IMR-90 (cell line): ENCODE measurements at regions not wholly inside any gene's neighbourhood (a gene's known extent, or its start where the extent isn't known, plus 50 kb on each side); places are given as distances from the start of the nearest gene placed in this dataset.

Experiments used
- ATAC-seq: fragments of 200-7000 bp; cut with Tn5 transposase; 2 replicates; pipeline ENCODE4 v1.9.1; 2020; ENCODE audit warnings: low read depth, mild to moderate bottlenecking, moderate library complexity
- BruUV-seq: library from RNA; stranded (reverse); fragments of 400-500 nt; replicated peaks from 2 replicates; lab custom pipeline; 2021; lab: Mats Ljungman, UMichigan
- CTCF ChIA-PET: fragments of 300-600 bp; formaldehyde crosslinking; extraction: SDS; loops from one replicate; lab custom pipeline; 2021; ENCODE audit warnings: antibody characterized with exemption; lab: Yijun Ruan, JAX
- POLR2A ChIA-PET: fragments of 300-600 bp; sonication (Branson Sonifier 250); formaldehyde crosslinking; loops from one replicate; lab custom pipeline; 2022; ENCODE audit warnings: antibody characterized with exemption; ENCODE audit not compliant: unreplicated experiment; lab: Charles Lee
- DNase-seq: peaks from one replicate; pipeline ENCODE4 v3.0.0; 2013
- H2AFZ ChIP-seq: replicated peaks from 2 replicates; pipeline ENCODE3; 2013; ENCODE audit warnings: low read length, mild to moderate bottlenecking; ENCODE audit not compliant: poor library complexity
- H2AK5ac ChIP-seq: 2 replicates; pipeline ENCODE4 v1.6.1; 2013; ENCODE audit warnings: low read depth, low read length, inconsistent platforms
- H2AK9ac ChIP-seq: replicated peaks from 2 replicates; pipeline ENCODE3; 2013; ENCODE audit warnings: mild to moderate bottlenecking, low read depth, low read length, moderate library complexity; ENCODE audit not compliant: poor library complexity
- H2BK120ac ChIP-seq: 2 replicates; pipeline ENCODE4 v1.6.1; 2013; ENCODE audit warnings: low read depth, low read length, inconsistent platforms
- H2BK15ac ChIP-seq: 3 replicates; pipeline ENCODE4 v1.6.1; 2013; ENCODE audit warnings: low read depth, low read length, inconsistent platforms
- H2BK20ac ChIP-seq: 2 replicates; pipeline ENCODE4 v1.6.1; 2013; ENCODE audit warnings: low read depth, mild to moderate bottlenecking, inconsistent platforms, low read length, moderate library complexity
- H2BK5ac ChIP-seq: 2 replicates; pipeline ENCODE4 v1.6.1; 2013; ENCODE audit warnings: mild to moderate bottlenecking, low read depth, low read length, inconsistent platforms; ENCODE audit not compliant: poor library complexity, severe bottlenecking
- H3K14ac ChIP-seq: replicated peaks from 2 replicates; pipeline ENCODE4 v1.6.1; 2013; ENCODE audit warnings: low read depth, low read length, inconsistent platforms
- H3K18ac ChIP-seq: 2 replicates; pipeline ENCODE4 v1.6.1; 2013; ENCODE audit warnings: low read depth, low read length, control low read depth
- H3K23ac ChIP-seq: 2 replicates; pipeline ENCODE4 v1.6.1; 2013; ENCODE audit warnings: low read depth, low read length, inconsistent platforms
- H3K27ac ChIP-seq: 2 replicates; pipeline ENCODE4 v1.5.1; 2013; ENCODE audit warnings: mild to moderate bottlenecking, control low read depth, low read length; ENCODE audit not compliant: insufficient read depth
- H3K27me3 ChIP-seq: 2 replicates; pipeline ENCODE4 v1.6.1; 2013; ENCODE audit warnings: low read length; ENCODE audit not compliant: control insufficient read depth, insufficient read depth
- H3K36me3 ChIP-seq: 2 replicates; pipeline ENCODE4 v1.6.1; 2013; ENCODE audit warnings: low read length, mixed read lengths; ENCODE audit not compliant: control insufficient read depth, insufficient read depth
- H3K4ac ChIP-seq: 2 replicates; pipeline ENCODE4 v1.6.1; 2013; ENCODE audit warnings: low read depth, low read length, inconsistent platforms
- H3K4me1 ChIP-seq: 2 replicates; pipeline ENCODE4 v1.6.1; 2013; ENCODE audit warnings: low read length, mixed read lengths; ENCODE audit not compliant: control insufficient read depth, insufficient read depth
- H3K4me2 ChIP-seq: 2 replicates; pipeline ENCODE4 v1.6.1; 2013; ENCODE audit warnings: low read depth, mild to moderate bottlenecking, control low read depth, low read length, moderate library complexity
- H3K4me3 ChIP-seq: 2 replicates; pipeline ENCODE4 v1.5.1; 2013; ENCODE audit warnings: low read depth, mild to moderate bottlenecking, control low read depth, low read length, moderate library complexity; ENCODE audit not compliant: insufficient read depth
- H3K56ac ChIP-seq: 2 replicates; pipeline ENCODE4 v1.6.1; 2013; ENCODE audit warnings: low read length, inconsistent platforms; ENCODE audit not compliant: insufficient read depth; ENCODE audit errors: extremely low read depth
- H3K79me1 ChIP-seq, 2 experiments: 2 replicates each; pipeline ENCODE4 v1.6.1; 2013; ENCODE audit warnings: low read length in 2 of 2, inconsistent platforms in 1 of 2, low read depth in 1 of 2
- H3K9ac ChIP-seq: 2 replicates; pipeline ENCODE4 v1.6.1; 2013; ENCODE audit warnings: low read depth, low read length, control low read depth
- H3K9me1 ChIP-seq: 2 replicates; pipeline ENCODE4 v1.6.1; 2013; ENCODE audit warnings: low read length, inconsistent platforms; ENCODE audit not compliant: insufficient read depth
- H3K9me3 ChIP-seq: 2 replicates; pipeline ENCODE4 v1.6.1; 2013; ENCODE audit warnings: low read length; ENCODE audit not compliant: control insufficient read depth, insufficient read depth
- H4K20me1 ChIP-seq: 2 replicates; pipeline ENCODE4 v1.6.1; 2013; ENCODE audit warnings: low read length, inconsistent platforms; ENCODE audit not compliant: insufficient read depth
- H4K5ac ChIP-seq: 2 replicates; pipeline ENCODE4 v1.6.1; 2013; ENCODE audit warnings: mild to moderate bottlenecking, low read depth, low read length, control low read depth
- H4K8ac ChIP-seq, 2 experiments: 2 replicates each; pipeline ENCODE4 v1.6.1; 2013; ENCODE audit warnings: low read depth in 2 of 2, low read length in 2 of 2, control low read depth in 1 of 2, inconsistent platforms in 1 of 2
- H4K91ac ChIP-seq: 2 replicates; pipeline ENCODE4 v1.6.1; 2013; ENCODE audit warnings: low read depth, low read length, inconsistent platforms; ENCODE audit not compliant: insufficient read depth
- FOS ChIP-seq: fragments of 150-350 bp; IDR thresholded peaks from 2 replicates; pipeline ENCODE4 v1.6.1; 2016; ENCODE audit warnings: low read depth, low read length
- POLR2A ChIP-seq: IDR thresholded peaks from 2 replicates; pipeline ENCODE4 v1.6.1; 2012; ENCODE audit warnings: mild to moderate bottlenecking, low read depth, low read length
- WGBS, 2 experiments: methylation state at CpG; one replicate each; pipeline versions ENCODE4 v1.1.5 to v1.1.7; 2013; ENCODE audit warnings: missing lambda C conversion rate in 2 of 2; ENCODE audit not compliant: insufficient read length in 1 of 2; ENCODE audit errors: extremely low coverage in 2 of 2; 5-methylcytosine and 5-hydroxymethylcytosine counted together
- dilution Hi-C: fragments of 300-500 bp; cut with HindIII; formaldehyde crosslinking; loops from one replicate; pipeline ENCODE4 v1.14.3; 2018; ENCODE audit warnings: low sequenced_read_pairs; ENCODE audit not compliant: unreplicated experiment
- in situ Hi-C: fragments of 300-500 bp; cut with MboI; formaldehyde crosslinking; loops from 3 replicates; pipeline ENCODE4 v1.14.3; 2019; ENCODE audit warnings: low sequenced_read_pairs, inconsistent platforms, mixed read lengths
- intact Hi-C: fragments of 100-400 bp; cut with micrococcal nuclease; formaldehyde crosslinking; loops from 2 replicates; pipeline ENCODE4 v1.10.0; 2022

DNA sequence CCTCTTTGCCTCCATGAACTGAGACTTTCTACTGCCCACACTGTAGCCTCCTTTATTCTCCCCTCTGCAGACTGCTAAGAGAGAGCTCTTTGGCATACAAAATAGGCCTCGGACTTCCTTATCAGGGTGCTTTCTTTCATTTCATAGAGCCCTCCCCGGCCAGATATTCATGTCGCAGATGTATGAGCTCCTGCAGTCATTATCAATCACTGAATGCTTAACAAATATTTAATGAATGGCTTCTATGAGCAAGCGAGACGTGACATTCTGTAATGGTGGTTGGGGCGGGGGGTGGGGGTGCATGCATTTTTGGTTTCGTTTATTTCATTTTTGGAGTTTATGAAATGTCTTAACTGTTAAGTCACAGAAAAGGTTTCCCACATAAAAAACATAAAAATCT is 344.8 kb upstream of the KAZN start:
- ChIA-PET CTCF (no interaction called here), POLR2A (no interaction called here)
- Histone ChIP-seq H3K27ac (no peak overlapping the region), H4K8ac (no peak overlapping the region), H3K4me1 (no peaks in the 10 kb centered on the region), H3K18ac (no peak overlapping the region), H2AFZ (no peak overlapping the region), H3K9me1 (no peaks in the 10 kb centered on the region), H3K14ac (no peak overlapping the region), H4K20me1 (no peaks in the 10 kb centered on the region), H2BK120ac (no peak overlapping the region), H3K23ac (no peak overlapping the region), H3K9me3 (peaks cover 4% of the 10 kb centered on the region), H2BK15ac (no peak overlapping the region), H3K9ac (no peak overlapping the region), H3K27me3 (no peaks in the 10 kb centered on the region), H3K36me3 (no peaks in the 10 kb centered on the region), H3K56ac (no peak overlapping the region), H3K4ac (no peak overlapping the region), H3K79me1 (no peaks in the 10 kb centered on the region), H4K91ac (no peak overlapping the region), H2AK5ac (no peak overlapping the region), H4K5ac (no peak overlapping the region), H2BK5ac (no peak overlapping the region), H3K4me2 (no peak overlapping the region), H2BK20ac (no peak overlapping the region), H2AK9ac (no peak overlapping the region), H3K4me3 (no peak overlapping the region)
- no peak for ATAC-seq
- BruUV-seq, result no TSS peak
- in situ Hi-C loops (no loop called here), intact Hi-C loops (no loop called here), dilution Hi-C loops (no loop called here)
- no peak for DNase-seq
- TF ChIP-seq FOS (no peak), POLR2A (no peak)
- WGBS, 2 experiments, result no CpG with 5 or more reads among the region's 7 CpGs
